ENCODE measurements at regions not wholly inside any gene's neighbourhood (a gene's known extent, or its start where the extent isn't known, plus 50 kb on each side); places are given as distances from the start of the nearest gene placed in this dataset.

- Mint-ChIP-seq H3K27me3 (no peaks in the 10 kb centered on the region), H3K36me3 (peaks cover 3% of the 10 kb centered on the region), H3K9me3 (peaks cover 5% of the 10 kb centered on the region), H3K4me3 (no peak overlapping the region), H3K4me1 (ENCODE audit: unreplicated experiment) (peaks cover 47% of the 10 kb centered on the region), H3K27ac (peak overlapping the region; percentile 91)
- TF ChIP-seq, protein P1, sequence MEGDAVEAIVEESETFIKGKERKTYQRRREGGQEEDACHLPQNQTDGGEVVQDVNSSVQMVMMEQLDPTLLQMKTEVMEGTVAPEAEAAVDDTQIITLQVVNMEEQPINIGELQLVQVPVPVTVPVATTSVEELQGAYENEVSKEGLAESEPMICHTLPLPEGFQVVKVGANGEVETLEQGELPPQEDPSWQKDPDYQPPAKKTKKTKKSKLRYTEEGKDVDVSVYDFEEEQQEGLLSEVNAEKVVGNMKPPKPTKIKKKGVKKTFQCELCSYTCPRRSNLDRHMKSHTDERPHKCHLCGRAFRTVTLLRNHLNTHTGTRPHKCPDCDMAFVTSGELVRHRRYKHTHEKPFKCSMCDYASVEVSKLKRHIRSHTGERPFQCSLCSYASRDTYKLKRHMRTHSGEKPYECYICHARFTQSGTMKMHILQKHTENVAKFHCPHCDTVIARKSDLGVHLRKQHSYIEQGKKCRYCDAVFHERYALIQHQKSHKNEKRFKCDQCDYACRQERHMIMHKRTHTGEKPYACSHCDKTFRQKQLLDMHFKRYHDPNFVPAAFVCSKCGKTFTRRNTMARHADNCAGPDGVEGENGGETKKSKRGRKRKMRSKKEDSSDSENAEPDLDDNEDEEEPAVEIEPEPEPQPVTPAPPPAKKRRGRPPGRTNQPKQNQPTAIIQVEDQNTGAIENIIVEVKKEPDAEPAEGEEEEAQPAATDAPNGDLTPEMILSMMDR (conservative IDR thresholded peaks at IDR 0.05) = no peak
- DNase-seq (ENCODE audit: extremely low spot score, unreplicated experiment) = no peak
Measured at GRCh38 chr6:15904651-15905376, 224.1 kb upstream of the MYLIP start.

DNA sequence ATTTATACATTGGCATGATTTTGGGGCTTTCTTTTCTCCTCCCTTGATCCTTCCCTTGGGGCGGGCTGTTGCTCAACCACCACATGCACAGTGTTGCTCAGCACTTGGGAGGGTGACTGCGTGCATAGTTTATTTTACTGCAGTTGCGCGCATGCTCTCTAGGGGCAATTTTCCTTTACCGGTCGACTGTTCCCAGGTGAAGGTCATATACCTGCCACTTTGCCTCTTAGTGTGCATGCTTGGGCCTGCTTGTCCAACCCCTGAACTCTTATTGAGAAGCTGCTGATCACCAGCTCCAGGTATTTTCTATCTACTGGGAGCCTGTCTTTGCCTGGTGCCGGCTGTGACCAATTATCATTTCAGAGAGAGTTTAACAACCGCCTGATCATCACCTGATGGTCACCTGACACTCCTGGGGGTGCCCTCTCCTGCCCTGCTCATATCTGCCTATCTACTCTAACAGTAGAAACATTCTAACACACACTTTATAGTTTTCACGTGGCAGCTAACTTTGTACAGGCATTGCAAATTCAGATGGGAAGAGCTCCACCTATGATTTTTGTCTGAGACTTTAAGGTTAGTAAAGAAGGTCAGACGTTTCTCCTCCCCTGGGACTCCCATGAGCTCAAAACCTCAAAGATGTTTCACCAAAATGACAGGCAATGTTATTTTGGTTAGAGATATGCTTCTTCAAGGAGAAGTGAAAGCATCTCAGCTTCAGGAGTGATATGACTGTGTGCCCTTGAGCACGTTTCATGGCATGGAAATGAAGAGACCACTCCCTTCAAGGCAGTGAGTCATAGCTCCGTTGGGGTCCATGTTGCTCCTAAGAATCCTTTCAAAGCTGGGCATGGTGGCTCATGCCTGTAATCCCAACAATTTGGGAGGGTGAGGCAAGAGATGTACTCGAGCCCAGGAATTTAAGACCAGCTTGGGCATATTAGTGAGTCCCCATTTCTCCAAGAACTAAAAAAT lies 227.5 kb upstream of the MYLIP start:
- Mint-ChIP-seq H3K27ac (peak overlapping the region; percentile 27), H3K36me3 (peaks cover 3% of the 10 kb centered on the region), H3K4me3 (no peak overlapping the region), H3K27me3 (no peaks in the 10 kb centered on the region), H3K4me1 (ENCODE audit: unreplicated experiment) (peaks cover 36% of the 10 kb centered on the region), H3K9me3 (peaks cover 5% of the 10 kb centered on the region)
- TF ChIP-seq, protein P1 (conservative IDR thresholded peaks at IDR 0.05) = no peak
- no peak for DNase-seq (ENCODE audit: extremely low spot score, unreplicated experiment)

DNA sequence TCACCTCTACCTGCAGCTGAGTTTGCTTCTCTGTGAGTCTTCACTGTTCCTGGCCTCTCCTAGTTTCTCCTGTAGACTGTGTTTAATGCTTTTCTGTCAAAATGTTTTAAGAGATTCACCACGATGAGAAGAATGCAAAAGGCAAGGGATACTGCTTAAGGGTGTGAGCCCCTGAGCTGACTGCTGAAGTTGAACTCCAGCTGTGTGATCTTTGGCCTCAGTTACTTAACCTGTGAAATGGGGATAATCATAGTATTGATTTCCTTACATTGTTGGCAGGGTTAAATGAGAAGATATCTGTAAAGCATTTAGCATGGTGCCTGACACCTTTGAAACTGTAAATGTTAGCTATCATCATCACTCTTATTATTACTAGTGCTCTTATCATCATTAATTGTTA lies 230.2 kb upstream of the MYLIP start:
- H3K9me3 Mint-ChIP-seq = no peaks in the 10 kb centered on the region
- DNase-seq (ENCODE audit: extremely low spot score, unreplicated experiment) = no peak
- TF ChIP-seq, protein P1 (conservative IDR thresholded peaks at IDR 0.05) = no peak
- no peak overlapping the region for H3K27ac Mint-ChIP-seq
- no peaks in the 10 kb centered on the region for H3K27me3 Mint-ChIP-seq
- no peak overlapping the region for H3K4me3 Mint-ChIP-seq
- peaks cover 3% of the 10 kb centered on the region for H3K36me3 Mint-ChIP-seq
- H3K4me1 Mint-ChIP-seq (ENCODE audit: unreplicated experiment) = peaks cover 21% of the 10 kb centered on the region

GRCh38 chr6:15897063-15897876 lies 231.6 kb upstream of the MYLIP start:
- Mint-ChIP-seq H3K9me3 (no peaks in the 10 kb centered on the region), H3K27me3 (no peaks in the 10 kb centered on the region), H3K27ac (peak overlapping the region; percentile 64), H3K4me3 (peak overlapping the region; percentile 44), H3K4me1 (ENCODE audit: unreplicated experiment) (peaks cover 21% of the 10 kb centered on the region), H3K36me3 (no peaks in the 10 kb centered on the region)
- no peak for DNase-seq (ENCODE audit: extremely low spot score, unreplicated experiment)
- TF ChIP-seq, protein P1 (conservative IDR thresholded peaks at IDR 0.05) = no peak

- no peak overlapping the region for H3K27ac Mint-ChIP-seq
- H3K9me3 Mint-ChIP-seq = no peaks in the 10 kb centered on the region
- no peak overlapping the region for H3K4me3 Mint-ChIP-seq
- TF ChIP-seq, protein P1 (conservative IDR thresholded peaks at IDR 0.05) = no peak
- DNase-seq (ENCODE audit: extremely low spot score, unreplicated experiment) = no peak
- H3K27me3 Mint-ChIP-seq = no peaks in the 10 kb centered on the region
- H3K36me3 Mint-ChIP-seq = no peaks in the 10 kb centered on the region
- peaks cover 21% of the 10 kb centered on the region for H3K4me1 Mint-ChIP-seq (ENCODE audit: unreplicated experiment)
Measured at GRCh38 chr6:15894973-15895725, 232.3 kb upstream of the DTNBP1 start.
